AG08395 (cell line): ENCODE measurements at regions not wholly inside any gene's neighbourhood (a gene's known extent, or its start where the extent isn't known, plus 50 kb on each side); places are given as distances from the start of the nearest gene placed in this dataset.
"Not testable (repeated sequence)": the region's sequence is repeated elsewhere in the genome, so short reads cannot be mapped to it uniquely, and the experiment has no call there.

Experiments used
- DNase-seq: peaks from one replicate; pipeline ENCODE4 v3.0.0; 2012; ENCODE audit warnings: mixed read lengths, low spot score

GRCh38 chr9:75672478-75672877, 218.0 kb upstream of the PCSK5 start:
- DNase-seq, result no peak

- DNase-seq, result no peak
Measured at GRCh38 chr9:75683591-75683990, 206.9 kb upstream of the PCSK5 start.

GRCh38 chr9:75685062-75685461, 205.4 kb upstream of the PCSK5 start:
- no peak for DNase-seq

- no peak for DNase-seq
Measured at GRCh38 chr9:75687359-75687953, 203.0 kb upstream of the PCSK5 start.

- not testable (repeated sequence) for DNase-seq
Measured at GRCh38 chr9:75690551-75690950, 199.9 kb upstream of the PCSK5 start.

- no peak for DNase-seq
Measured at GRCh38 chr9:75691408-75691807, 199.1 kb upstream of the PCSK5 start.

- DNase-seq, result no peak
Measured at GRCh38 chr9:75692309-75692708, 198.2 kb upstream of the PCSK5 start.

GRCh38 chr9:75695921-75696320, 194.6 kb upstream of the PCSK5 start:
- DNase-seq, result no peak

GRCh38 chr9:75699017-75699416, 191.5 kb upstream of the PCSK5 start:
- DNase-seq, result no peak

- no peak for DNase-seq
Measured at GRCh38 chr9:75699625-75700251, 190.7 kb upstream of the PCSK5 start.

- DNase-seq, result no peak
Measured at GRCh38 chr9:75700252-75700640, 190.2 kb upstream of the PCSK5 start.

GRCh38 chr9:75707191-75707590, 183.3 kb upstream of the PCSK5 start:
- no peak for DNase-seq

GRCh38 chr9:75709698-75710097, 180.8 kb upstream of the PCSK5 start:
- no peak for DNase-seq

GRCh38 chr9:75712700-75713099, 177.8 kb upstream of the PCSK5 start:
- DNase-seq, result no peak

GRCh38 chr9:75713335-75713734, 177.1 kb upstream of the PCSK5 start:
- no peak for DNase-seq

GRCh38 chr9:75715360-75715759, 175.1 kb upstream of the PCSK5 start:
- DNase-seq, result no peak

- no peak for DNase-seq
Measured at GRCh38 chr9:75718677-75719076, 171.8 kb upstream of the PCSK5 start.

GRCh38 chr9:75728391-75728790, 162.1 kb upstream of the PCSK5 start:
- no peak for DNase-seq

- no peak for DNase-seq
Measured at GRCh38 chr9:75734802-75735201, 155.7 kb upstream of the PCSK5 start.

GRCh38 chr9:75739884-75740611, 150.4 kb upstream of the PCSK5 start:
- DNase-seq, result no peak

GRCh38 chr9:75743855-75744254, 146.6 kb upstream of the PCSK5 start:
- DNase-seq, result no peak

GRCh38 chr9:75754080-75754479, 136.4 kb upstream of the PCSK5 start:
- DNase-seq, result no peak

GRCh38 chr9:75775166-75775565, 115.3 kb upstream of the PCSK5 start:
- DNase-seq, result no peak
